ENCODE measurements at regions not wholly inside any gene's neighbourhood (a gene's known extent, or its start where the extent isn't known, plus 50 kb on each side); places are given as distances from the start of the nearest gene placed in this dataset.
"Not testable (repeated sequence)": the region's sequence is repeated elsewhere in the genome, so short reads cannot be mapped to it uniquely, and the experiment has no call there.

DNA sequence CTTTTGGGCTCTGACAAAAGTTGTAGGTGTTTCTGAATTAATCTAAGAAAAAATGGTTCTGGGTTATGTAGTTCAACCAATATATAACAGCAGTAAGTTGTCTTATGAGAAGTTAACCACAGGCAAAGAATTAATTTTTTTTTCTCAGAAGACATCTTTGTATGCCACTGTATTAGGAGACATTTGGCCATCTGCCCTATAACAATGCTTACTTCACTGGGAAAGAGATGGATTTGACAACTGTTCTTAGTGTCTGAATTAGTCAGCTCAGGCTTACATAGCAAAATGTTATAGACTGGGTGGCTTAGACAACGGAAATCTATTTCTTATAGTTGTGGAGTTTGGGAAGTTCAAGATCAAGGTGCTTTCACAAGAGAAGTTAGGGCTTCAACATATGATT is 508.1 kb downstream of the STIM2 start:
- DNase-seq = no peak

DNA sequence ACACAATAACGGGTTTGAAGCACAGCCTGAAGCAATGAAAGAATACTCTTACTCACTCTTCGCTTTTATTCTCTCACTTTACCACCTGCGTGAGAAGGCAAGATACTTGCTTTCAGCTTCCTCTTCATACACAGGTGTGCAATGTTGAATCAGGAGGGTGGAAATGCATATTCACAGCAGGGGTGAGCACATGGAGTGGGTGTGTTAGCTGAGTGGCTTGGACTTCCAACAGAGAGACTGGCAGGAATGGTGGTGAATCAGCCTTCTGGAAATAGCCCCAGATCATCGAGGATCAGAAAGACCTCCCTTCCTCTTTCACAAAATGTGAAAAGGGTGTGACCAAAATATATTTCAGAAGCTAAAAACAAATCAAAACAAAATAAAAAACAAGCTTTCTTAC is 521.2 kb downstream of the STIM2 start:
- DNase-seq = no peak

DNA sequence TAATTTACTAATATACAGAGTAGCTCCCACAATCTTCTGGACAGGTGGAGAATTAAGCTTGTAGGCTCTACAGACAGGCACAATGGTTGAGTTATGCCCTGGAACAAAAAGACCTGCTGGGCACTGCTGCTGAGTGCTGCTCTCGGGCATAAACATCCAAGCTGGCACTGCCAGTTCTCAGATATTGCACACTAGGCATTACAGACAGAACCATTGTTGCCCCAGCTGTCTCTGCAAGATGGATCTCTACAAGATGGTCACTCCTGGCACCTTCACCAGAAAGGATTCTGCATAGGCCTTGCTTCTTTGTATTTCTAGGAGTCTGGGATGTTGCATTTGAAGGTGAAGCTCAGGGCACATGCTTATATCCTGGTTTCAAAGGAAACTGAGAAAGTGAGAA is 527.1 kb downstream of the STIM2 start:
- DNase-seq = no peak

DNA sequence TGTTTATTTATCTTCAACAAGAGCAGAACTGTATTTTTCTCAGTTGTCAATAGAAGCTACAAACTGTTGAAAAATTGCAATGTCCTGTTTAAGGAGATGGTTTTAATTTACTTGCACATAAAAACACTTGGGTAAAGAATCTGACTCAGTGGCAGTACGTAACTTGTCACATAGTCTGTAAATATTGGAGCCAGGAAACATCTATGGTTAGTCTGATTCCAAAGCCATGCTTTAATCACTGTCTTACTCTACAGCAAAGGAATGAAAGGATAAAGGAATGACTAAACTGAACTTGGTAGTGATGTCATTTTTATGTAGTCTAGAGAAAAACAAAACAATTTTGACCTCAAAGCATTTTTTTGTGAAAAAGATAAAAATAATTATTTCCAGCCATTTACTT is 537.2 kb downstream of the STIM2 start:
- no peak for DNase-seq

DNA sequence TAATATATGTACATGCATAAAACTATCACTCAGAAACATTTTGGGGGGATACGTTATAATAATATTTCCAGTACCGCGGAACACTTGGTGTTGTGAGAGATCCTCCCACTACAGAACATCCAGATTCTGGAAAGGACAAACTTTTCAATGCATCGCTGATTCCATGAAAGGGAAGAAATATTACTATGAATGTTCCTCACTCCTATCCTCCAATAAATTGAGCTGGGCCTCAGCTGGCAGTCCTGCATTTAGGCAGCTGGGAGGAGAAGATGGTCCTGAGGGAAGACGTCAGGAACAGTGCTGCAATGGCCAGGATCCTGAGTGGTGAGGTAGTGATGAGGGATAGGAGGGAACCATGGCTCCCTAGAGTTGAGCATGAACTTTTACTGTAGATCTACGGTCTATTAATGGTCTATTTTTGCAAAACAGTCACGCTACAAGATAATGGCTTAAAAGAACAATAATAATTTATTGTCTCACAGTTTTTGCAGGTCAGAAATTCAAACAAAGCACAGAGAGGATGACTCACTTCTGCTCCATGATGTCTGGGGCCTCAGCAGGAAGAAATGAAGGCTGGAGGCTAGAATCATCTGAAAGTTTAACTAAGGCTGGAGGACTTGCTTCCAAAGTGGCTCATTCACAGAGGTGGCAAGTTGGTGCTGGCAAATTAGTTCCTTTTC is 538.1 kb downstream of the STIM2 start:
- no peak for DNase-seq

DNA sequence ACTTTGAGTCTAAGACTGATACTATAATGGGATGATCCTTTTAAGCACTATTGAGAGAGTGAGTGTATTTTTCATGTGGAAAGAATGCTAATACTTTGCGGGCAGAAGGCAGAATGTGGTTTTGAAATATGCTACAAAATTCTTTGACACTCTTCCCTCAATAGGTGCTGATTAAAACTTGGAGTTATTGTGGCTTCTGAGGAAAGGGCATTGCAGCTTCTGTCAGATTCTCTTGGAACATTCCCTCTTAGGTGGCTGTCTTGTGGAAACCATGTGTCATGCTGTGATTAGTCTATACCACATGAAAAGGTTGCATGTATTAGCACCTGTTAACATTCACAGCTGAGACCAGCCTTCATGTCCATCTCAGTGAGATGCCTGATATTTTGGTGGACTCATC is 547.0 kb downstream of the STIM2 start:
- DNase-seq = no peak

DNA sequence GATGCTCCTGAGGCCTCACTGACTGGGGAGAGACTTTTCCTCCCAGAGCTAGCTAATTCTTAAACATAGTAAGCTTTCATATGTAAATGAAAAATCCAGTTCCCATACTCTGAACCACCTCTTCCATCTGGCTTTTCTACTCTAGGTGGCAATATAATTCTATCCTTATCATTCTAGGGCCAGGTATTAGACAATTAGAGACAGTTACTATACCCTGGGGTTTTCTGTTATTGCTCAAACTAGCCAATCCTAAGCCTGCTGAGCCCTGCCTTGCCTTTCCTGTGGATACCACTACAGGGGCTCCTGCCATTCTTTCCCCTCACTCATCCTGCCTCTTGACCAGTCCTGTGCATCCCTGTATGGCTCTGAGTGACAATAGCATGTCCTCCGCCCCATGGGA is 552.0 kb downstream of the STIM2 start:
- no peak for DNase-seq

DNA sequence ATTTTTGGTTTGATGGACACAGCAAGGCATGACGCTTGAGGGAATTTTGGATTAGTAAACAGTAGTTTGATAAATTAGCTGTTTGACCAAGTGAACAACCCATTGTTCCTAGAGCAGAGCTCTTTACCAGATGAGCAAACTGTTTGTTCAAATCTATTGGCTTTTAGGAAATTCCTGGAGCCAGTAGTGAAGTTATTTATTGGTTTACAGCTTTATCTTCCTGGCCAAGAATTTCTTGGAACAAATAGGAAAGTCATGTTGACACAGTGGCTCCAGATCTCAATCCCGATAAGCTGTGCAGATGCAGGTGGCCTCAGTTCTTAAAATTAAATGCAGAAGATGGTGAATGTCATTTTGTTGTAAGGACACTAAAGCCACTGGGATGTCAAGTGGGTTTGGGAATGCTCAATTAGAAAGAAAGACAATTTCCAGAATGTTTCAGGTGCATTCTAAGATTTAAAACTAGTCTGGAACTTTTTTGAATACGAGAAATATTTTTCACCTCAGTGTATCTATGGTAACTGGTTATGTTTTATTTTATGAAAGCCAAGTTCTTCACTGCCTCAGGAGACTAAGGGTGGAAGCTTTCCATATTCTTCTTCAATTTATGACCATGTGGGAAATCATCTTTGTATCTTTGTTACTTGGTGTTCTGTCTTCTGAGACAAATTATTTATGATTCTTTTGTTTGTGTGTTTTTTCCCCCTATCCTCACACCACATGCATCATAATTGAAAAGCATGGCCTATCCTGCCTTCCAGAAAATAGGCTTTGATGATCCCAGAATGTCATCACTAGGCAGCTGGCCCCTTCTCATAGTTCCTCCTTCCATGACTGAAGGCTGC is 554.5 kb downstream of the STIM2 start:
- DNase-seq = no peak

DNA sequence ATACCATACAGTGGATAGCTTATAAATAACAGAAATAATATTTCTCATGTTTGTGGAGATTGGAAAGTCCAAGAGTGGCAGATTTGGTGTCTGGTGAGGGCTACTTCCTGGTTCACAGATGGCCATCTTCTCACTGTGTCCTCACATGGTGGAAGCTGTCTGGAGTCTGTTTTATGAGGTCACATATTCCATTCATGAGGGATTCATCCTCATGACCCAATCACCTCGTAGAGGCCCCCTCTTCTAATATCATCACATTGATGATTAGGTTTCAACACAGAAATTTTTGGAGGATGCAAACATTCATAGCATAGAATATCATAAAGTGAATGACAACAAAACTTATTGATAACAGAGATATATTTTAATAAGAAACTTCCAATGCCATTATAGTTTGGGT is 568.0 kb downstream of the STIM2 start:
- DNase-seq = no peak

DNA sequence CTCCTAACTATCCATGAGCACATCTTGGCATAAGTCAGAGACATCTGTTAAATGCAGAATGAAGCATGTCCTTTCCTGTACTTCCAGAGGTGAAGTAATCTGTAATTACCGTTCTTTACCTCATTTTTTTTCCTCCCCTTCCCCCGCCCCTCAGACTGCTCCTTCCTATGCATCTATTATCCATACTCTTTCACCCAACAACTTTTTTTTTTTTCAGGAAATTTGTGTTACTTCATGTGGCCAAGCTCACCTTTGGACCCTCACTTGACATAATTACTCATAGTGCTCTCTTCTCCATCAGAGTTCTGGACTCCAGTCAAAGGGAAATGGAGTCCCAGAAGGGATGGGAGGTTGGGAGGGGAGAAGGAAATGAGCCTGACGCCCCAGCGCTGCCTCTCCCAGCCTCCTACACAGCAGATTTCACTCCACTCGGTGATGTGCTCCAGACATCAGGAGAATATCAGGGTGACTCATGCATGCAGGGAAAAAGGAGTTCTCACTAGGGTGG is 568.8 kb downstream of the STIM2 start:
- no peak for DNase-seq

DNA sequence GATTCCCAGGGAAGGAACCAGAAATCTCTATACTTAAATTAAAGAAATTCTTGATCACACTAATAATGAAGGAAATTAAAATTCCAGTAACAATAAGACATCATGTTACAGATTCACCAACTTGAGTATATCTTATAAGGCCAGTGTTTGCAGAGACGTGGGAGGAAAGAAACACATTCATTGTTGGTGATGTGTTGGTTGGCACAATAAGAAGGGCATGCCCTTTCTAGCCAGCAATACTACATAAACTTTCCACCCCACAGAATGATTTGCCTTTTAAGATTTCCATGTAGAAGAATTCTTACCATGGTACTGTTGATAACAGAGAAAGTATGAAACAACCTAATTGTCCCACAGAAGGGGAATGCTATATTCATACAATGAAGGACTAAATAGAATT is 581.5 kb downstream of the STIM2 start:
- DNase-seq = no peak

DNA sequence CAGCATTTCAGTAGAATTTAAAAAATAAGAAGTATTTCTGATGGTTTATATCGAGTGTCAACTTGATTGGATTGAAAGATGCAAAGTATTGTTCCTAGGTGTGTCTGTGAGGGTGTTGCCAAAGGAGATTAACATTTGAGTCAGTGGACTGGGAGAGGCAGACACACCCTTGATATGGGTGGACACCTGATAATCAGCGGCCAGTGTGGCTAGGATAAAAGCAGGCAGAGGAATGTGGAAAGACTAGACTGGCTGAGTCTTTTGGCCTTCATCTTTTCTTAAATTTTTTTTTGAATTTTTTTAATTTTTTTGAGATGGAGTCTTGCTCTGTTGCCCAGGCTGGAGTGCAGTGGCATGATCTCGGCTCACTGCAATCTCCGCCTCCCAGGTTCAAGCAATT is 582.0 kb downstream of the STIM2 start:
- DNase-seq = not testable (repeated sequence)

DNA sequence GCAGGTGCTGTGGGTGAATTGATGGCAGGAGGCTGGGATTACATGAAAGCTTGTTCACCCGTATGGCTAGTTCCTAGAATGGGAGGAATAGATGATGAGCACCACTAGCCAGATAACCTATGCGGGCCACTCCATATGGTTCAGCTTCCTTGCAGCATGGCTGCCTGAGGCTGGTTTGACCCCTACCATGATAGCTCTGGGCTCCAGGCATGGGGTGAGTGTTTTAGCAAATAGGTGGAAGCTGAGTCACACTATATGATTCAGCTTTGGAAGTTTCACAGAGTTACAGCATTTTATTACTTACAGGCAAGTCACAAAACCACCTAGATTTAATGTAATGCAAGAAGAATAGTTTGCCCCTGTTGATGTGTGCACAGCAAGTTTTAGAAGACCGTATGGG is 603.2 kb downstream of the STIM2 start:
- DNase-seq = no peak

DNA sequence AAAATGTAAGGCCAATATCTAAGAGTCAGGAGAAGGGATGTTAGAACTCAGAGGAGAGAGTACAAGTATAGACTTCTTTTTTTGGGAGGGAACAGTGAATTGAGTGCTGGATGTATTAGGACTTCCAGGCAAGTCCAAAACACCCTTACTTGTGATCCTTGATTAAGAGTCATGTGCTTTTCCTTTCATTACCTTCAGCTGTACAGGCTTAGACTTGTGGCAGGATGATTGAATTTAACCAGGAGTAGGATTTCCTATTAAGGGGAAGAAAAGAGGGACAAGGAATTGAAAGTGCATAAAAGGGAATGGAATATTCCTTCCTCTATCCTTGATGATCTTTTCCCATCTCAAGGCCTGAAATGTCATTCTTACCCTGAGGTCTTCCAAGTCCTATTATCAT is 606.7 kb downstream of the STIM2 start:
- DNase-seq = no peak

DNA sequence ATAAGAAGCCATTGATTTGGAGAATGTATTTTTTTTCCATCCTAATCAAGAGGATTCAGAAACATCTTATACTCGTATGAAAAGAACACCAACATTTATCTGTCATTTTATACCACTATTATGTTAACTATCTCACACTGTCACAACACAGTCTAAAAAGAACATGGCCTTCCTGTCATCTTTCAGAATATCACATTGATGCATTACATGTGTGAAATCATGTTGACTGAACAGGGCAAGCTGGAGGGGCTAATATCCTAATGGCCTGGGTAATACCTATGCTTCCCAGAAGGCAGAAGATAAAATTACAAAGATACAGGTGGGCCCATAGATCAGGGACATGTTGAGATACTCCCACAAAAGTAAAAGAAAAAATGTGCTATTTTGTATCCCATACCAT is 611.7 kb downstream of the STIM2 start:
- no peak for DNase-seq

DNA sequence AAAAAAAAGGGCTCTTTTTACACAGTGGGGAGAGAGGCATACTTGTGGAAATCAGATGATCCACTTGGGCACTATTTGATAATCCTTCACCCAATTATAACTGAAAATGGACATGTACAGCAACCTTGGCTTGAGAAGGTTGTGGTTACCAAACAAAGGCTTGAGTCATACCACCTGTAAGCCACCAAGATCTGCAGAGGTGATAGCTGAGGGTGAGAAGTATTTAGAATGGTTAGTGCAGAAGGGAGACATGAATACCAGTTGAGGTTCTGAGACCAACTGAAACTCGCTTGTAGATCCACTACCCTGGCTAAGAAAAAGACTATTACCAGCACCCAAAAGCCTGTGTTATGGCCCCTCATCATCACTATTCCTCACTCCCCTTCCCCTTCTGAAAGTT is 614.0 kb downstream of the STIM2 start:
- no peak for DNase-seq

DNA sequence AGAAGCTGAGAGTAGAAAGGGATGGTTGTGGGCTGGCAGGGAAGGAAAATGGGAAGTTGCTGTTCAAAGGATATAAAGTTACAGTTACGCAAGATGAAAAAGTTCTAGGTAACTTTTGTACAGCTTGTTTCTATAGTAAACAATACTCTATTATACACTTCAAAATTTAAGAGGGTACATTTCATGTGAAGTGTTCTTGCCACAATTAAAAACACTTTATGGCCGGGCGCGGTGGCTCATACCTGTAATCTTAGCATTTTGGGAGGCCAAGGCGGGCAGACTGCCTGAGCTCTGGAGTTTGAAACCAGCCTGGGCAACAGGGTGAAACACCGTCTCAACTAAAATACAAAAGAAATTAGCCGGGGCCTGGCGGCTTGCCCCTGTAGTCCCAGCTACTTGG is 623.6 kb downstream of the STIM2 start:
- no peak for DNase-seq

DNA sequence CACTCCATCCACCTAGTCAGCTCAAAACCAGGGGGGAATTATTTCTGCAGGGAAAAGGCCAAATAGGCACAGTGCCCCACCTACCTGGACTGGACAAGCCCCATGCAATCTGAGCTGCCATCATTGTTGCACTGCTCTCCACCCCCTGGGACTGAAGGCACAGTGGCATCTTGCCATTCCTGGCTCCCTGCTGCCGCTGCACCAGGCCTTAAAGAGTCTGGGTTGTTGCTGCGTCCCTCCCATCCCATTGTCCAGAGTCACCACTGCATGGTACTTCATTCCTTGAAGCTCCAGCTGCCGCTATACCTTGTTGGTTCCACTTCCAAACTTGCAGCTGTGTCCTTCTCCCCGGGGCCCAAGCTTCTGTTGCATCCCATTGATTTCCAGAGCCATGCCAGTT is 629.7 kb downstream of the STIM2 start:
- DNase-seq = no peak

DNA sequence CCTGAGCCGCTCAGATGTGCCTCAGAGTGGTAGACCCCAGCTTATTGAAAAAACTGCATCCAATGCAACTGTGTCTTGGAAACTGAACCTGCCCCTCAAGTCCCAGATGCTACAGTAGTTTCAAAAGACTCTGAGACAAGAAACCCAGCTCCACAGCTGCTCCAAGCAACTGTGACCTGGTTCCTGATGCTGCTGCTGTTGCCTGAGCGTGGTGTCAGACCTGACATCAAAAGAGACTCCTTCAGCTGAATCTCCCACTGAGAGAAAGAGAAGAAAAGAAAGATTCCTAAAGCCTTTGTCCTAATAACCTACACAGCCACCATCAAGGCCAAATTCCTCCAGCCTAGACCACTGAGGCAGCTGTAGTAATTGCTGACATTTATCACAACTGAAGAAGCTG is 630.1 kb downstream of the STIM2 start:
- no peak for DNase-seq

DNA sequence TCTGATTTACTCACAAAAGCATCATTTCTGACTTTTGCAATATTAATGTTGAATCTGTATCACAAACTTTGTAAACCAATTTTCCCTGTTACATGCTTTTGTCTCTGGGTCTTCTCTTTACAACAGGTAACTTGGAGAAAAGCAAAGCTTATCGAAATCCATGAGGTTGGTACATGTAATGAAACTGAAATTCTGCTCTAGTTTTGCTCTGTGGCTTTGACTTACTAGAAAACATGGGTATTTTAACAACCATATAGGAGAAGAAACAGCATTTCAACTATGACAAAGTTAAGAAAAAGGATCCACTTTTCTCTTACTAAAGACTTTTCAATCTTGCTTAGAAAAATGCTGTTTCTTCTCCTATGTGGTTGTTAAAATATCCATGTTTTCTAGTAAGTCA is 645.8 kb downstream of the STIM2 start:
- DNase-seq = no peak

DNA sequence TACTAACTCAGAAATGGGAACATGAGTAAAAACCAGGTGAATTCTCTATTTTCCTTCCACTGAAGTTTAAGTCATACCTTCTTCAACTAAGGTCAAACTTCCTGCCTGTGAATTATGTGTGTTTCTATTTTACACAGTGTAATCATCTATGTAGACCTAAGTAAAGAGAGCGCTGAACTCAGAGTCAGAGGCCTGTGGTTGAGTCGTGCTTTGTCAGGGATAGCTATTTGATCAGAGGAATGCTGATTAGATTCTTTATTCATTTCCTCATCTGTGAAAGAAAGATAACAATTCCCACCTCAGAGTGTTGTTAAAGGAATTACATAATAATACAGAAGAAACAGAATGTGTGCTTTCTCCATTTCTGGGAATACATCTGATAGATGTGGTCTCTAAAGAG is 654.1 kb downstream of the STIM2 start:
- DNase-seq = no peak

DNA sequence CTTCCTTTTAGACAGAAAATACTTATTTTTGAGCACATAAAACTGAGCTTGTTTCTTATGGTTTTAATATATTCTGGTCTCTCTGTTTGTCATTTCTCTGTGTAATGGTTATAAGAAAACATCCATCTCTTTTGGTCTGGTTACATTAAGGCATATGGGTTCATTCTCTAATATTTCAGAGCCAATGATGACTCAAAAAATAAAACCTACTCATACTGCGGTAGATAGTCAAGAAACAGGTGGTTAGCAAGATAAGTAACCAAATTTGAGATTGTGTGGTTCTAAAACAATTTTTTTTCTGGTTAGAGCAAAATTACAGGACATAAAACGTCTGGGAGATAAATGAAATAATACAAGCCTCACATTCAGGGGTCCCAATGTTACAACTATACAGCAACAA is 654.5 kb downstream of the STIM2 start:
- DNase-seq = no peak

DNA sequence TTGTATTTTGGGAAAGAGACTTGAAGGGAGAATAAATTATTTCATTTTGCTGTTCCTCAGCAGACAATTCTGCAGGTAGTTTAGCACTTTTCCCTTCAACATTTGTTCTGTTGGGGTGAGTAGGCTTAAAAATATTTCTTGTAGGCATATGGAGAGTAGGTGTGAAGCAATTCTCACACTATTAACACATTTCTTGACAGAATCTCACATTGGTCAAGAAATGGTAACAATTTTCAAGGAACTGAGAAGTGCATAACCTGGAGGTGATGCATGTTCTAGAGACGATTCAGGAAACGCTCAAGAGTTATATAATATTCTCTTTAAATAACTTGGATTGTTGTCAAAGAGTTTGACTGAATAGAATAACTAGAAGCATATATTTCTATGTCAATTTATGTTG is 658.2 kb downstream of the STIM2 start:
- no peak for DNase-seq

DNA sequence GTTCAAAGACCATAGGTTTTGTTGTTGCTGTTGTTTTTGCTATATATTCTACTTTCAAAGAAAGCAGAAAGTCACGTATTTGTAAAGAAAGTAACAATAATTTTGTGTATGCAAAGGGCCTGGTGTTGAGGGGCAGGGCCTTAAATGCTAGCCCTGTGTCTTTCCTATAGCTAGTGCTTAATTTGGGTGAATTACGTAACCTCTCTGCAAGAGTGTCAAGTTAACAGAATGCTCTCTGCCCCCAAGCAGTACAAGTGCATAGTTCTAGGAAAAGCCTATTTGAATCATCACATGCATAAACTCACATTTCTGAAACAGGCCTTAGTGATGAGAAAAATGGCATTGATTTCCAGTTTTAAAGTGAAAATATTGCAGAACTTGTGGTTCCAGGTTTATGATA is 663.6 kb downstream of the STIM2 start:
- DNase-seq = no peak

Data from right kidney (tissue), 1 donor.